ENCODE measurements at regions not wholly inside any gene's neighbourhood (a gene's known extent, or its start where the extent isn't known, plus 50 kb on each side); places are given as distances from the start of the nearest gene placed in this dataset.

DNA sequence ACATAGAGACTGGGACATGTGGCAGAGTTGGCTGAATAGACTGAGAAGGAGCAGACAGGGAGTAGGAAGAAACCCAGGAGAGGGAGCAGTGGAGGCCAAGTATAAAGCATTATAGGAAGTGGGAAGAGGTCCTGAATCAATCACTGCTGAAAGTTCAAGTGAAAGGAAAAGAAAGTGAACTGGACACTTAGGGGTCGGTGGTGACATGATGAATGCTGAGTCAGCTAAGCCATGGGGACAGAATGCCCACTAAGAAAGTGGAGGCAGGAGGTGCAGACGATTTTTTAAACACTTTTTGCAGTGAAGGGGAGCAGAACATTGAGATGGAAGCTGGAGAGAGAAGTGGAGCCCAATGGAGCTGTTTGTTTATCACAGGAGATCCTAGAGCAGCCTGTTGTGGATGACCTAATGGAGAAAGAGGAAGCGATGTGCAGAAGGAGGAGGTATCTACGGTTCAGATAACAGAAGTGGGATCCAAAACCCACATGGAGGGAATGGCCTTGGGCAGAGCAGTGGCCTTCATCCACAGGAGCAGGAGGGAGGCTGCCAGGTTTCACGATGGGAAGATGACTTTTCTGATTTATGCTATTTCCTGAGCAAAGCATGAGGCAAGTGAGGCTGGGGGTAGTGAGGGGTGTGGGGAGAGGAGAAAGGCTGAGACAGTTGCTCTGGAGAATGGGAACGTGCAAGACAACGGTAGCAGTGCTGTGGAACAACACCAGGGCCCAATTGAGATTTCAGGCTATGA, 208.2 kb downstream of the RPLP1 start:
- DNase-seq, result no peak
- in situ Hi-C loops (cut with MboI; ENCODE audit: low pct_ligation_motif_present in 1 of 4, low pct_unique_long_range_greater_than_20kb in 1 of 4, low sequenced_read_pairs in 3 of 4) (no loop called here), intact Hi-C loops (cut with DNase I; ENCODE audit: low total_unique reads) (no loop called here)
- TF ChIP-seq POLR2A (IDR thresholded peaks at IDR 0.05) (no peak), EP300 (IDR thresholded peaks at IDR 0.05; ENCODE audit: low read depth) (no peak), CTCF (IDR thresholded peaks at IDR 0.05) (no peak), POLR2AphosphoS5 (IDR thresholded peaks at IDR 0.05) (no peak)
- 79 to 90% methylated on average over 2 to 7 of the region's 7 CpGs for WGBS, 2 donors (ENCODE audit: low coverage in 1 of 2)
- Histone ChIP-seq H3K36me3 (no peaks in the 10 kb centered on the region), H3K4me3 (no peak overlapping the region), H3K4me1 (peaks cover 0 to 6% (median 0%) of the 10 kb centered on the region in 4 donors), H3K27me3 (no peaks in the 10 kb centered on the region), H3K9me3 (no peaks in the 10 kb centered on the region), H3K27ac (no peak overlapping the region)

GRCh38 chr15:69661446-69661845, 208.8 kb downstream of the RPLP1 start:
- TF ChIP-seq CTCF (IDR thresholded peaks at IDR 0.05), result no peak
- no peak for TF ChIP-seq POLR2A (IDR thresholded peaks at IDR 0.05)
- no peak for TF ChIP-seq POLR2AphosphoS5 (IDR thresholded peaks at IDR 0.05)
- no peak for TF ChIP-seq EP300 (IDR thresholded peaks at IDR 0.05; ENCODE audit: low read depth)
- Histone ChIP-seq H3K36me3 (no peaks in the 10 kb centered on the region), H3K4me3 (no peak overlapping the region), H3K27ac (no peak overlapping the region), H3K27me3 (no peaks in the 10 kb centered on the region), H3K4me1 (peaks cover 0 to 12% (median 0%) of the 10 kb centered on the region in 4 donors), H3K9me3 (no peaks in the 10 kb centered on the region)
- intact Hi-C loops (cut with DNase I; ENCODE audit: low total_unique reads), result no loop called here
- 92% methylated on average over 6 of the region's 6 CpGs for WGBS, 2 donors (ENCODE audit: low coverage in 1 of 2)
- in situ Hi-C loops (cut with MboI; ENCODE audit: low pct_ligation_motif_present in 1 of 4, low pct_unique_long_range_greater_than_20kb in 1 of 4, low sequenced_read_pairs in 3 of 4), result no loop called here
- no peak for DNase-seq

- Histone ChIP-seq H3K27ac (no peak overlapping the region), H3K4me3 (no peak overlapping the region), H3K27me3 (no peaks in the 10 kb centered on the region), H3K36me3 (no peaks in the 10 kb centered on the region), H3K9me3 (no peaks in the 10 kb centered on the region), H3K4me1 (peaks cover 0 to 14% (median 0%) of the 10 kb centered on the region in 4 donors)
- TF ChIP-seq EP300 (IDR thresholded peaks at IDR 0.05; ENCODE audit: low read depth) (no peak), CTCF (IDR thresholded peaks at IDR 0.05) (no peak), POLR2A (IDR thresholded peaks at IDR 0.05) (no peak), POLR2AphosphoS5 (IDR thresholded peaks at IDR 0.05) (no peak)
- in situ Hi-C loops (cut with MboI; ENCODE audit: low pct_ligation_motif_present in 1 of 4, low pct_unique_long_range_greater_than_20kb in 1 of 4, low sequenced_read_pairs in 3 of 4), result no loop called here
- intact Hi-C loops (cut with DNase I; ENCODE audit: low total_unique reads), result no loop called here
- no peak for DNase-seq
- WGBS, 2 donors (ENCODE audit: low coverage in 1 of 2), result 83 to 87% methylated on average over 1 to 6 of the region's 9 CpGs
Measured at GRCh38 chr15:69661871-69662644, 209.4 kb downstream of the RPLP1 start.

DNA sequence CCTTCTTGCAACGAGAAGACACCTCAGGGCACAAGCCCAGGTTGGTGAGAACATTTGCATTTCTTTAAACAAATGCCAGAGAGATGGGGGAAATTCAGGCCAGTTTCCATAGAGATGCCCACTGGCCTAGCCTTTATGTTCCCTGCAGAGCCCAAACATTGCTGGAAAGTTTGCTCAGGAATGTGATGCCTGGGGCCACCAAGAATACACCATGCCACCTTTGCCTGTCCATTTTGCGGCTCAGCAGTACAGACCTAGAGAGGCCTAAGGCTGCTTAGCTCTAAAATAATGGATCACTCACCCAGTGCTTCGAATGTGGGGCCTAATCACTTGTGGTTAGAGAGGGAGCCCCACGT, 210.0 kb downstream of the RPLP1 start:
- WGBS, 2 donors (ENCODE audit: low coverage in 1 of 2), result 81% methylated on average over 4 of the region's 4 CpGs; no CpG with 5 or more reads in 1 of the 2 donors
- no peaks in the 10 kb centered on the region for H3K27me3 ChIP-seq
- in situ Hi-C loops (cut with MboI; ENCODE audit: low pct_ligation_motif_present in 1 of 4, low pct_unique_long_range_greater_than_20kb in 1 of 4, low sequenced_read_pairs in 3 of 4), result no loop called here

More for the DNA sequence above, 210.0 kb downstream of the RPLP1 start:
- TF ChIP-seq CTCF (IDR thresholded peaks at IDR 0.05) (no peak), EP300 (IDR thresholded peaks at IDR 0.05; ENCODE audit: low read depth) (no peak), POLR2AphosphoS5 (IDR thresholded peaks at IDR 0.05) (no peak), POLR2A (IDR thresholded peaks at IDR 0.05) (no peak)
- H3K4me1 ChIP-seq, result peaks cover 0 to 14% (median under 1%) of the 10 kb centered on the region in 4 donors
- intact Hi-C loops (cut with DNase I; ENCODE audit: low total_unique reads), result no loop called here
- no peaks in the 10 kb centered on the region for H3K9me3 ChIP-seq
- no peaks in the 10 kb centered on the region for H3K36me3 ChIP-seq
- H3K4me3 ChIP-seq, result no peak overlapping the region
- no peak for DNase-seq
- H3K27ac ChIP-seq, result no peak overlapping the region
